ENCODE measurements at regions not wholly inside any gene's neighbourhood (a gene's known extent, or its start where the extent isn't known, plus 50 kb on each side); places are given as distances from the start of the nearest gene placed in this dataset.

- BruUV-seq (replicated peaks): no TSS peak
- no peaks in the 10 kb centered on the region for H3K9me3 ChIP-seq (ENCODE audit: control insufficient read depth, insufficient read depth, low read length)
- no peaks in the 10 kb centered on the region for H3K79me1 ChIP-seq (ENCODE audit: low read depth in 1 of 2, low read length in 2 of 2)
- H3K4me1 ChIP-seq (ENCODE audit: control insufficient read depth, insufficient read depth, low read length): no peaks in the 10 kb centered on the region
- H3K27me3 ChIP-seq (ENCODE audit: control insufficient read depth, insufficient read depth, low read length): peaks cover 2% of the 10 kb centered on the region
- no peak overlapping the region for H4K8ac ChIP-seq (ENCODE audit: low read depth in 2 of 2, low read length in 2 of 2)
- no peak for DNase-seq
- no peak overlapping the region for H3K27ac ChIP-seq (ENCODE audit: insufficient read depth, low read length)
- no peak overlapping the region for H2AK5ac ChIP-seq (ENCODE audit: low read depth, low read length)
- no peak overlapping the region for H3K14ac ChIP-seq (replicated peaks; ENCODE audit: low read depth, low read length)
- no peak overlapping the region for H3K4me3 ChIP-seq (ENCODE audit: insufficient read depth, low read depth, low read length)
- intact Hi-C loops (cut with micrococcal nuclease): no loop called here
- ChIA-PET CTCF (no interaction called here), POLR2A (ENCODE audit: unreplicated experiment) (no interaction called here)
- H3K36me3 ChIP-seq (ENCODE audit: control insufficient read depth, insufficient read depth, low read length): no peaks in the 10 kb centered on the region
- no CpG with 5 or more reads among the region's 6 CpGs for WGBS, 2 experiments (ENCODE audit: extremely low coverage in 2 of 2, insufficient read length in 1 of 2)
- no peak overlapping the region for H4K91ac ChIP-seq (ENCODE audit: insufficient read depth, low read depth, low read length)
- H3K4me2 ChIP-seq (ENCODE audit: low read depth, low read length): no peak overlapping the region
- no peak overlapping the region for H2BK15ac ChIP-seq (ENCODE audit: low read depth, low read length)
- H3K18ac ChIP-seq (ENCODE audit: low read depth, low read length): no peak overlapping the region
- no peaks in the 10 kb centered on the region for H3K9me1 ChIP-seq (ENCODE audit: insufficient read depth, low read length)
- H3K4ac ChIP-seq (ENCODE audit: low read depth, low read length): no peak overlapping the region
- H4K20me1 ChIP-seq (ENCODE audit: insufficient read depth, low read length): no peaks in the 10 kb centered on the region
- dilution Hi-C loops (cut with HindIII; ENCODE audit: low sequenced_read_pairs, unreplicated experiment): no loop called here
- no peak overlapping the region for H2BK120ac ChIP-seq (ENCODE audit: low read depth, low read length)
- ATAC-seq (ENCODE audit: low read depth): no peak
- H4K5ac ChIP-seq (ENCODE audit: low read depth, low read length): no peak overlapping the region
- H2AFZ ChIP-seq (replicated peaks; ENCODE audit: low read length, poor library complexity): no peak overlapping the region
- H2AK9ac ChIP-seq (replicated peaks; ENCODE audit: low read depth, low read length, poor library complexity): no peak overlapping the region
- H2BK20ac ChIP-seq (ENCODE audit: low read depth, low read length): no peak overlapping the region
- H3K56ac ChIP-seq (ENCODE audit: extremely low read depth, insufficient read depth, low read length): no peak overlapping the region
- H3K9ac ChIP-seq (ENCODE audit: low read depth, low read length): no peak overlapping the region
- in situ Hi-C loops (cut with MboI; ENCODE audit: low sequenced_read_pairs): no loop called here
- no peak overlapping the region for H2BK5ac ChIP-seq (ENCODE audit: low read depth, low read length, poor library complexity, severe bottlenecking)
- TF ChIP-seq FOS (IDR thresholded peaks at IDR 0.05; ENCODE audit: low read depth, low read length) (no peak), SMC3 (IDR thresholded peaks at IDR 0.05; ENCODE audit: low read depth, low read length) (no peak), RFX5 (IDR thresholded peaks at IDR 0.05; ENCODE audit: low read depth, low read length) (no peak), POLR2A (IDR thresholded peaks at IDR 0.05; ENCODE audit: low read depth, low read length) (no peak), BHLHE40 (IDR thresholded peaks at IDR 0.05; ENCODE audit: low read depth, low read length) (no peak), ELK1 (IDR thresholded peaks at IDR 0.05; ENCODE audit: borderline replicate concordance, low read depth, low read length) (no peak), NFE2L2 (IDR thresholded peaks at IDR 0.05; ENCODE audit: low read depth, low read length) (no peak), CTCF (conservative IDR thresholded peaks at IDR 0.05; ENCODE audit: low read depth, low read length) (no peak), USF2 (IDR thresholded peaks at IDR 0.05; ENCODE audit: low read depth, low read length) (no peak), MAFK (IDR thresholded peaks at IDR 0.05; ENCODE audit: low read depth, low read length) (no peak), RCOR1 (IDR thresholded peaks at IDR 0.05; ENCODE audit: insufficient replicate concordance, low read length) (no peak), MAZ (IDR thresholded peaks at IDR 0.05; ENCODE audit: borderline replicate concordance, low read depth, low read length) (no peak), CEBPB (IDR thresholded peaks at IDR 0.05; ENCODE audit: low read depth, low read length) (no peak), RAD21 (IDR thresholded peaks at IDR 0.05; ENCODE audit: low read length) (no peak), MXI1 (IDR thresholded peaks at IDR 0.05; ENCODE audit: borderline replicate concordance, low read depth, low read length) (no peak), CHD1 (IDR thresholded peaks at IDR 0.05; ENCODE audit: low read depth, low read length) (no peak)
- no peak overlapping the region for H3K23ac ChIP-seq (ENCODE audit: low read depth, low read length)
These were observed 460.9 kb upstream of the KIRREL3 start for GRCh38 chr11:127461241-127462064.
